OCI-LY1 (cell line): ENCODE measurements at regions not wholly inside any gene's neighbourhood (a gene's known extent, or its start where the extent isn't known, plus 50 kb on each side); places are given as distances from the start of the nearest gene placed in this dataset.

ENCODE experiments used
- H2AFZ ChIP-seq: fragments of 200-600 bp; sonication (generic), shearing (Covaris generic); 2 replicates; pipeline ENCODE4 v1.6.0; 2014; ENCODE audit warnings: antibody characterized with exemption, mild to moderate bottlenecking, low read length
- H3F3A ChIP-seq: fragments of 200-600 bp; sonication (generic), shearing (Covaris generic); 2 replicates; pipeline ENCODE4 v1.6.0; 2014; ENCODE audit warnings: mild to moderate bottlenecking, antibody characterized with exemption, low read length, moderate library complexity; ENCODE audit not compliant: insufficient read depth
- H3K27ac ChIP-seq: fragments of 200-600 bp; sonication (generic); 2 replicates; pipeline ENCODE4 v1.5.1; 2014; ENCODE audit warnings: low read length, mixed run types, mild to moderate bottlenecking, low read depth; ENCODE audit not compliant: poor library complexity, severe bottlenecking
- H3K27me3 ChIP-seq: fragments of 200-600 bp; sonication (generic); 2 replicates; pipeline ENCODE4 v1.6.0; 2014; ENCODE audit warnings: antibody characterized with exemption, mild to moderate bottlenecking, low read length, moderate library complexity; ENCODE audit not compliant: insufficient read depth
- H3K36me3 ChIP-seq: fragments of 200-600 bp; sonication (generic); 2 replicates; pipeline ENCODE4 v1.6.1; 2014; ENCODE audit warnings: mild to moderate bottlenecking, antibody characterized with exemption, low read length, moderate library complexity, mixed read lengths; ENCODE audit not compliant: insufficient read depth
- H3K4me1 ChIP-seq: fragments of 200-600 bp; sonication (generic); 2 replicates; pipeline ENCODE4 v1.5.1; 2014; ENCODE audit warnings: mild to moderate bottlenecking, low read length, moderate library complexity; ENCODE audit not compliant: insufficient read depth, severe bottlenecking
- H3K4me2 ChIP-seq: fragments of 200-600 bp; sonication (generic), shearing (Covaris generic); 2 replicates; pipeline ENCODE4 v1.6.1; 2014; ENCODE audit warnings: low read length
- H3K4me3 ChIP-seq: fragments of 200-600 bp; sonication (generic); 2 replicates; pipeline ENCODE4 v1.5.1; 2014; ENCODE audit warnings: low read length, low read depth, mild to moderate bottlenecking, mixed read lengths; ENCODE audit not compliant: poor library complexity, severe bottlenecking
- H3K79me2 ChIP-seq: fragments of 200-600 bp; shearing (Covaris generic); 2 replicates; pipeline ENCODE4 v1.6.1; 2016; ENCODE audit warnings: mixed run types, low read length, mixed read lengths; ENCODE audit not compliant: insufficient read depth
- H3K9ac ChIP-seq: fragments of 200-600 bp; sonication (generic), shearing (Covaris generic); 2 replicates; pipeline ENCODE4 v1.6.1; 2014; ENCODE audit warnings: mild to moderate bottlenecking, low read length, mixed read lengths
- H3K9me2 ChIP-seq: fragments of 200-600 bp; sonication (generic), shearing (Covaris generic); 2 replicates; pipeline ENCODE4 v1.6.1; 2014; ENCODE audit warnings: low read depth, mild to moderate bottlenecking, low read length, mixed read lengths
- H3K9me3 ChIP-seq: fragments of 200-600 bp; shearing (Covaris generic); 2 replicates; pipeline ENCODE4 v1.6.1; 2014; ENCODE audit warnings: low read length, mixed read lengths
- H4K20me1 ChIP-seq: fragments of 200-600 bp; sonication (generic), shearing (Covaris generic); 2 replicates; pipeline ENCODE4 v1.6.0; 2016; ENCODE audit warnings: mild to moderate bottlenecking, low read length; ENCODE audit not compliant: insufficient read depth
- CTCF ChIP-seq: fragments of 200-600 bp; sonication (generic), shearing (Covaris generic); IDR thresholded peaks from 2 replicates; pipeline ENCODE4 v1.5.1; 2017; ENCODE audit warnings: mild to moderate bottlenecking, antibody characterized with exemption, low read length, moderate library complexity, mixed read lengths
- EZH2 ChIP-seq: fragments of 200-600 bp; sonication (generic), shearing (Covaris generic); IDR thresholded peaks from 2 replicates; pipeline ENCODE4 v1.8.0; 2017; ENCODE audit warnings: borderline replicate concordance, mixed run types, mild to moderate bottlenecking, antibody characterized with exemption, low read length, moderate library complexity, mixed read lengths

DNA sequence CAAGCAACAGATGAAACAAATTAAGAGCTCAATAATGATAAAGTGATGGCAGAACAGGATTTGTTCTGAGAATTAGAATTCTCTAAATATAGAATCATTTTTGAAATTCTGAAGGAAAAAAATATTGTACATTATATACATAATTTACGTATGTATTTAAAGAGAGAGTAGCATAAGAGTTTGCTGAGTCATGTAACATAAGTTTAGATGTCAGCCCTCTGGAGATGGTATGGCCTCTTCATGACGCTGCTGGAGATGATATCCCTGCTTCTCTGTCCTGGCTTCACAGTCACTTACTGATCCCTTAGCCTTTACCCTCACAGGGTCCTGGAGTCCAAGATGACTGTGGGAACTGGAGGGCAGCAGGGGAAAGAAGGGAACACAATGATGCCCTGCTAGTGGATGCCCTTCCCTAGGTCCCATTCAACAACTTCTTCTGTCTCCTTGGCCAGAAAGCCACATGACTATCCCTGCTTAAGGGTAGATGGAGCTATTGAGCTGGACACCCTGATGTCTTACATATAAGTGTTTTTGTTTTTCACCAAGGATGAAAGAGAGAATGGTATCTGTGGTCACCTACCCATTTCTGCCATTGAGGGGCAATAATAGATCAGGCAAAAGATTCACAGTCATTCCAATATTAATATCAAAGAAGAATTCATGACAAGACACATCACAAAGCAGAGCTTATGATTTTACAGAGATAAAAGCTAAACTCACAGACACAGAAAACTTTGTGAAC is 753.1 kb downstream of the TBC1D22A start:
- no peaks in the 10 kb centered on the region for H3F3A ChIP-seq
- H2AFZ ChIP-seq, result no peak overlapping the region
- H3K9me2 ChIP-seq, result no peaks in the 10 kb centered on the region
- no peak overlapping the region for H3K27ac ChIP-seq
- TF ChIP-seq EZH2 (no peak), CTCF (peak; percentile 30; the same call in 1 of the 2 replicates)
- H3K36me3 ChIP-seq, result no peaks in the 10 kb centered on the region
- H3K9me3 ChIP-seq, result no peaks in the 10 kb centered on the region
- no peaks in the 10 kb centered on the region for H3K4me1 ChIP-seq
- no peak overlapping the region for H3K9ac ChIP-seq
- H3K4me2 ChIP-seq, result no peak overlapping the region
- no peak overlapping the region for H3K4me3 ChIP-seq
- no peaks in the 10 kb centered on the region for H4K20me1 ChIP-seq
- no peaks in the 10 kb centered on the region for H3K27me3 ChIP-seq
- H3K79me2 ChIP-seq, result no peaks in the 10 kb centered on the region

DNA sequence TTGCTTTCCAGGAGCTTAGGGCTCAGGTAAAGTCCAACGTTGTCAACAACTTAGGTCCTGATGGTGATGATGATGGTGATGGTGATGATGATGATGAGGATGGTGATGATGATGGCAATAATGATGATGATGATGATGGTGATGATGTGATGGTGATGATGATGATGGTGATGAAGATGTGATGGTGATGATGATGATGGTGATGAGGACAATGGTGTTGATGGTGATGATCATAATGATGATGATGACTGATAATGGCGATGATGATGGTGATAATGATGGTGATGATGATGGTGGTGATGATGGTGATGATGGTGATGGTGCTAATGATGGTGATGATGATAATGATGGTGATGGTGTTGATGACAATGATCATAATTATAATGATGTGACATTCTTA is 750.2 kb downstream of the TBC1D22A start:
- H3K4me2 ChIP-seq, result no peak overlapping the region
- no peak overlapping the region for H3K4me3 ChIP-seq
- no peak overlapping the region for H3K9ac ChIP-seq
- no peak overlapping the region for H3K27ac ChIP-seq
- H3K9me2 ChIP-seq, result no peaks in the 10 kb centered on the region
- H3K9me3 ChIP-seq, result no peaks in the 10 kb centered on the region
- H3K27me3 ChIP-seq, result no peaks in the 10 kb centered on the region
- H4K20me1 ChIP-seq, result no peaks in the 10 kb centered on the region
- no peak overlapping the region for H2AFZ ChIP-seq
- H3F3A ChIP-seq, result no peaks in the 10 kb centered on the region
- no peaks in the 10 kb centered on the region for H3K4me1 ChIP-seq
- H3K79me2 ChIP-seq, result no peaks in the 10 kb centered on the region
- TF ChIP-seq EZH2 (no peak), CTCF (no peak)
- no peaks in the 10 kb centered on the region for H3K36me3 ChIP-seq

DNA sequence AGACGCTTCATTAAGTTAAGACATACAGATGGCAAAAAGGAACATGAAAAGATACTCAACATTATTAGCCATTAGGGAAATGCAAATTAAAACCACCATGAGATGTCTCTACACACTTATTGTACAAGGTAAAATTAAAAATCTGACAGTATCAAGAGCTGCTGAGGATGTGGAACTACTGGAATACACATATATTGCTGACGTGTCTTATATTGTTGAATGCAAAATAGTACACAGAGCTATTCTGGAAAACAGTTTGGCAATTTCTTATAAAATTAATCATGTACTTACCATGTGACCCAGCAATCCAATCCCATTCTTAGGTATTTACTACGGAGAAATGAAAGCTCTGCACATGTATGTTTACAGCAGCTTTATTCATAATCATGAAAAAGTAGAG is 742.5 kb downstream of the TBC1D22A start:
- H3K36me3 ChIP-seq, result no peaks in the 10 kb centered on the region
- no peak overlapping the region for H3K9ac ChIP-seq
- H3K79me2 ChIP-seq, result no peaks in the 10 kb centered on the region
- no peak overlapping the region for H3K4me3 ChIP-seq
- H3K4me2 ChIP-seq, result no peak overlapping the region
- H3F3A ChIP-seq, result no peaks in the 10 kb centered on the region
- no peaks in the 10 kb centered on the region for H3K9me3 ChIP-seq
- no peaks in the 10 kb centered on the region for H3K4me1 ChIP-seq
- H3K27me3 ChIP-seq, result no peaks in the 10 kb centered on the region
- no peaks in the 10 kb centered on the region for H4K20me1 ChIP-seq
- H2AFZ ChIP-seq, result no peak overlapping the region
- no peaks in the 10 kb centered on the region for H3K9me2 ChIP-seq
- TF ChIP-seq CTCF (no peak), EZH2 (no peak)
- no peak overlapping the region for H3K27ac ChIP-seq
